NCI-H1105 (cell line): ENCODE measurements at regions not wholly inside any gene's neighbourhood (a gene's known extent, or its start where the extent isn't known, plus 50 kb on each side); places are given as distances from the start of the nearest gene placed in this dataset.

Source experiments
- DNase-seq: peaks from one replicate; lab custom pipeline; 2025; lab: John Stamatoyannopoulos, UW

DNA sequence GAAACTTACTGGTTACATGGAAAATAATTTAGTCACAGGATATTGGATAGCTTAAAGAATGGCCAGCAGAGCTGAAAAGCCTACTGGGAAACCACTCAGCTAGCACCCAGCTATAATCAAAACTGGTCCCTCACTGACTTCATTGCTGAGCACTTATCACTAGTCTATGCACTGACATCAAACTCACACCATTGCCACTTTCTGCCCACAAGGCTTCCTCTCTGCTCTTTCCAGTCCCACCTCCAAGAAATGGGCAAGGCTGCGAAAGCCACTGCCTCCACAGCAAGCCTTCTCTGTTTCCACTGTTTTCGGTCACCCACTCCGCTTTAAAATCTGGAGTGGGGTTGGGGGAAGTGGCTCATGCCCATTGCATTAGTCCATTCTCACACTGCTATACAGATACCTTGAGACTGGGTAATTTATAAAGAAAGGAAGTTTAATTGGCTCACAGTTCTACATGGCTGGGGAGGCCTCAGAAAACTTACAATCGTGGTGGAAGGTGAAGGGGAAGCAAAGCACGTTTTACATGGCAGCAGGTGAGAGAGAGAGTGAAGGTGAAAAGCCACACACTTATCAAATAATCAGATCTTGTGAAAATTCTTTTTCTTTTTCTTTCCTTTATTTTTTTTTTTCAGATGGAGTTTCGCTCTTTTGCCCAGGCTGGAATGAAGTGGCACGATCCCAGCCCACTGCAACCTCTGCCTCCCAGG, 77.0 kb upstream of the CERS6 start:
- DNase-seq, result no peak

DNA sequence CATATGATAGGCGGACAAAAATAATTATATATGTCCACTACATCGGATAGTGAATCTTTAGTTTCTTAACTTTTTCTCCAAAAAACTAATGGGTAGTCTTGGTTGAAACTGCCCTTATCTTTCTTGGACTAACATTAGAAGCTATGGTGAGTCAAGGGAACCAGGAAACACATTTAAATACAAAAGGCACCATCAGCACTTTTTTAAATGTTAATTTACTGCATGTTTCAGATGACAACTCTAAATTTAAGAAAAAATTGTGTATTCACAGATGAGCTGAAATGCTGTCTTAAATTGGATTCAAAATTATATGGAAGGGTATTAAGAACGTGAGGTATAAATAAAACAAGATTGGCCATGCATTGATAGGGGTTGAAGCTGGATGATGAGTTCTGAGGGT, 75.6 kb upstream of the CERS6 start:
- no peak for DNase-seq

GRCh38 chr2:168392024-168392423, 64.0 kb upstream of the CERS6 start:
- DNase-seq, result no peak

DNA sequence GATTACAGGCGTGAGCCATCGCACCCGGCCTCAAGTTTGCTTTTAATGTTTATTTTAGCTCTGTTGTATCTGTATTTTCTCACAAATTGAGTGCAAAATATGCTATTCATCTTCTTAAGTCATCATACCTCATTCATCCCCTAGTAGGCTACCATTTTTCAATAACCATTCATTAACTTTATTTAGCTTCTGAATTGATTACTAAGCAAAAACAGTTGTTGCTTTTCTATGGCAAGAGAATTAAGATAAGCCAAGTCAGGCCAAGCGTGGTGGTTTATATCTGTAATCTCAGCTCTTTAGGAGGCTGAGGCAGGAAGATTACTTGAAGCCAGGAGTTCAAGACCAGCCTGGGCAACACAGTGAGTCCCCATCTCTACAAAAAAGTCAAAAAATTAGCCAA, 63.3 kb upstream of the CERS6 start:
- DNase-seq, result no peak

DNA sequence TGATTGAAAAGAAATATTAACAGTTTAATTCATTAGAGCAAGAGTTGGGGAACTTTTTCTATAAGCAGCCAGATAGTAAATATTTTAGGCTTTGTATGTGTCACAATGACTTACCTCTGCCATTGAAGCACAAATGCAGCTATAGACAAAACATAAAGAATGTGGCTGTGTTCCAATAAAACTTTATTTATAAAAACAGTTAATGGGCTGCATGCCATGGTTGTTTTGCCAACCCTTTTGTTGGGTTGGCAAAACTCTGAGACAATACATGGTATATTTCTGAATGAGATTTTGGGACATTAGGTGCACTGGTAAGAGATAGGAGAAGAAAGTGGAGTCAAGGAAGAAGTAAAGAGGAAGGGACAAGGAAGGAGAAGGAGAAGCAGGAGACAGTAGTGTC, 61.8 kb upstream of the CERS6 start:
- DNase-seq, result no peak

- DNase-seq, result no peak
These were observed 59.9 kb upstream of the CERS6 start for GRCh38 chr2:168396131-168396530.

DNA sequence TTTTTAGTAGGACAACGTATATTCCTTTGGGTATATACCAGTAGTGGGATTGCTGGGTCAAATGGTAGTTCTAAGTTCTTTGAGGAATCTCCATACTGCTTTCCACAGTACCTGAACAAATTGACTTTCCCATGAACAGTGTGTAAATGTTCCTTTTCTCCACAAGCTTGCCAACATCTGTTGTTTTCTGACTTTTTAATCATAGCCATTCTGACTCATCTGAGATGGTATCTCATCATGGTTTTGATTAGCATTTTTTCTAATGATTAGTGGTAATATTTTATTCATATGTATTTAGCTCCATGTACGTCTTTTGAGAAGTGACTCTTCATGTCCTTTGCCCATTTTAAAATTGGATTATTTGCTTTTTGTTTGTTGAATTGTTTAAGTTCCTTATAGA, 58.4 kb upstream of the CERS6 start:
- no peak for DNase-seq

- DNase-seq, result no peak
These were observed 55.0 kb upstream of the CERS6 start for GRCh38 chr2:168401048-168401556.

GRCh38 chr2:168401771-168402170, 54.3 kb upstream of the CERS6 start:
- no peak for DNase-seq

GRCh38 chr2:168402531-168402930, 53.5 kb upstream of the CERS6 start:
- no peak for DNase-seq

GRCh38 chr2:168403736-168404135, 52.3 kb upstream of the CERS6 start:
- DNase-seq, result no peak

GRCh38 chr2:168404764-168405163, 51.3 kb upstream of the CERS6 start:
- DNase-seq, result no peak
